OCI-LY1 (cell line): ENCODE measurements at regions not wholly inside any gene's neighbourhood (a gene's known extent, or its start where the extent isn't known, plus 50 kb on each side); places are given as distances from the start of the nearest gene placed in this dataset.

Experiments
- EZH2 ChIP-seq: fragments of 200-600 bp; sonication (generic), shearing (Covaris generic); IDR thresholded peaks from 2 replicates; pipeline ENCODE4 v1.8.0; 2017; ENCODE audit warnings: borderline replicate concordance, mixed run types, mild to moderate bottlenecking, antibody characterized with exemption, low read length, moderate library complexity, mixed read lengths
- TF ChIP-seq, protein P1 (sequence below): fragments of 200-600 bp; sonication (generic), shearing (Covaris generic); IDR thresholded peaks from 2 replicates; pipeline ENCODE4 v1.5.1; 2017; ENCODE audit warnings: mild to moderate bottlenecking, antibody characterized with exemption, low read length, moderate library complexity, mixed read lengths

DNA sequence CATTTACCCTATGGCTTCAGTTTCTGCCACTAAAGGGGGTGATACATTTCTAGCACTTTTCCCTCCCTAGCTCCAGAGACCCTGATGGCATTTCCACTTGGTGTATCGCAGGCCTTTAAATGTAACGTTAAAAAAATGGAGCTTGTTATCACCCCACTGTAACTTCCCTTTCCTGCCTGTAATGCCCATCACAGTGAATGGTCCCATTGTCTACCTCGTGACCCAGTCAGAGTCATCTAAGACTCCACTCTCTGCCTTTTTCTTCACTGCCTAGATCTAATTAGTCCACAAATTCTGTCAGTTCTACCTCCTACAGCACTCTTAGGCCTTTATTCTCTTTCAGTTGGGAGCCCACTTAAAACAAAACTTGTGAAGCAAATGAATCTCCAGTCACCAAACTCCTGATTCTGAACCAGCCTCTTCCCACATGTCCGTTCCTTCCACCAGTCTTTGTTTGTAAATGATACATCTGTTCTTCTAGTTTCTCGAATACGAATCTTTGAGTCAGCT is 64.8 kb downstream of the NHLRC3 start:
- TF ChIP-seq, protein P1, sequence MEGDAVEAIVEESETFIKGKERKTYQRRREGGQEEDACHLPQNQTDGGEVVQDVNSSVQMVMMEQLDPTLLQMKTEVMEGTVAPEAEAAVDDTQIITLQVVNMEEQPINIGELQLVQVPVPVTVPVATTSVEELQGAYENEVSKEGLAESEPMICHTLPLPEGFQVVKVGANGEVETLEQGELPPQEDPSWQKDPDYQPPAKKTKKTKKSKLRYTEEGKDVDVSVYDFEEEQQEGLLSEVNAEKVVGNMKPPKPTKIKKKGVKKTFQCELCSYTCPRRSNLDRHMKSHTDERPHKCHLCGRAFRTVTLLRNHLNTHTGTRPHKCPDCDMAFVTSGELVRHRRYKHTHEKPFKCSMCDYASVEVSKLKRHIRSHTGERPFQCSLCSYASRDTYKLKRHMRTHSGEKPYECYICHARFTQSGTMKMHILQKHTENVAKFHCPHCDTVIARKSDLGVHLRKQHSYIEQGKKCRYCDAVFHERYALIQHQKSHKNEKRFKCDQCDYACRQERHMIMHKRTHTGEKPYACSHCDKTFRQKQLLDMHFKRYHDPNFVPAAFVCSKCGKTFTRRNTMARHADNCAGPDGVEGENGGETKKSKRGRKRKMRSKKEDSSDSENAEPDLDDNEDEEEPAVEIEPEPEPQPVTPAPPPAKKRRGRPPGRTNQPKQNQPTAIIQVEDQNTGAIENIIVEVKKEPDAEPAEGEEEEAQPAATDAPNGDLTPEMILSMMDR, result no peak
- no peak for TF ChIP-seq EZH2
